HEK293T (cell line): ENCODE measurements at regions not wholly inside any gene's neighbourhood (a gene's known extent, or its start where the extent isn't known, plus 50 kb on each side); places are given as distances from the start of the nearest gene placed in this dataset.

ENCODE experiments used
- BHLHE40 ChIP-seq: fragments of 450-650 bp; IDR thresholded peaks from 2 replicates; pipeline ENCODE4 v1.6.1; 2016; ENCODE audit warnings: mild to moderate bottlenecking, moderate library complexity, borderline replicate concordance
- CTBP1 ChIP-seq: fragments of 450-650 bp; IDR thresholded peaks from 2 replicates; pipeline ENCODE4 v1.6.1; 2016; ENCODE audit warnings: borderline replicate concordance
- FOXA1 ChIP-seq: fragments of 450-650 bp; IDR thresholded peaks from 2 replicates; pipeline ENCODE4 v1.6.1; 2016; ENCODE audit warnings: mild to moderate bottlenecking
- L3MBTL2 ChIP-seq: fragments of 450-650 bp; conservative IDR thresholded peaks from 2 replicates; pipeline ENCODE4 v1.6.1; 2016; ENCODE audit warnings: mild to moderate bottlenecking
- SP1 ChIP-seq: fragments of 450-650 bp; IDR thresholded peaks from 2 replicates; pipeline ENCODE4 v1.6.1; 2017
- TARDBP ChIP-seq: fragments of 450-650 bp; IDR thresholded peaks from 2 replicates; pipeline ENCODE4 v1.6.1; 2016

DNA sequence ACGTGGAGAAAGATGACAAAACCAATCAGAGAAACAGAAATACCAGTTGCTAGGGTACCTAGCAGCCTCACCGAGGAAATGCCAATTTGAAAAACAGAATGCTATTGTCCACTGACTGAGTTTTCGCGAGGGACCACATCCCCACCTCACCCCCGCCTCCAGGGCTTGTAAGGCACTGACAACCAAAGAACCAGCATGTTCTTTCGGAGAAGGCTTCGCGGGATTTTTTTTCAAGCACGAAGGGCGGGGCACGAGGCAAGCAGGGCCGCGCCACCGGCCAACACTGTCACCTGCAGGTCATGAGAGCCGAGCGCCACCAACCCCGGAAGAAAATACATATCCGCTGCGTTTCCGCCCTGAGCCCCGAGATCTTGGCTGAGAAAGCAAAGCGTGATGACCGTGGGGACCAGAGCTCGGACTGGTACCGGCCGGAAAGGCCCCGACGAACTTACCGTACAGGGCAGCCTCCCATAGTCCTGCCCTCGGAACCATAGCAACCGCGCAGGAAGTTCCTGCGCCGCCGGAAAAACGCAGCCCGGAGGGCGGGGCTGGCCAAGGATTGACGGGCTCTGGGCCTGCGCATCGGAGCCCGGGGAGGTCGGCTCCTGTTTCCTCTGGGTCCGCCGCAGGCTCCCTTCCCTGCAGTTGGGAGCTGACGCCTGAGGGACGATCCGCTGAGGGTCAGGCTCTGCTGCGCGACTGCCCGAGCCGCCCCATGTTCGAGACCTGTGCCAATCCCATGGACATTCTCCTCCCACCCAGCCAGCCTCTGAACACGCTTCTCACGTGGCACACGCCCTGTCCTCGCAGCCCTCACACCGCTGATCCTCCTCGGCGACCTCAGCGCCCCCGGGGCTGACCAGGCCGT, 59.2 kb upstream of the PAGE5 start:
- TF ChIP-seq L3MBTL2, result peak; percentile 90
- TF ChIP-seq CTBP1, result no peak
- TF ChIP-seq TARDBP, result no peak
- TF ChIP-seq FOXA1, result no peak
- no peak for TF ChIP-seq BHLHE40
- TF ChIP-seq SP1, result no peak
